ENCODE measurements at regions not wholly inside any gene's neighbourhood (a gene's known extent, or its start where the extent isn't known, plus 50 kb on each side); places are given as distances from the start of the nearest gene placed in this dataset.
"Not testable (repeated sequence)": the region's sequence is repeated elsewhere in the genome, so short reads cannot be mapped to it uniquely, and the experiment has no call there.

- TF ChIP-seq CTCF (conservative IDR thresholded peaks at IDR 0.05; ENCODE audit: low read depth, low read length), result no peak
Observed at GRCh38 chr17:13099089-13099735, 81.4 kb upstream of the ELAC2 start.

DNA sequence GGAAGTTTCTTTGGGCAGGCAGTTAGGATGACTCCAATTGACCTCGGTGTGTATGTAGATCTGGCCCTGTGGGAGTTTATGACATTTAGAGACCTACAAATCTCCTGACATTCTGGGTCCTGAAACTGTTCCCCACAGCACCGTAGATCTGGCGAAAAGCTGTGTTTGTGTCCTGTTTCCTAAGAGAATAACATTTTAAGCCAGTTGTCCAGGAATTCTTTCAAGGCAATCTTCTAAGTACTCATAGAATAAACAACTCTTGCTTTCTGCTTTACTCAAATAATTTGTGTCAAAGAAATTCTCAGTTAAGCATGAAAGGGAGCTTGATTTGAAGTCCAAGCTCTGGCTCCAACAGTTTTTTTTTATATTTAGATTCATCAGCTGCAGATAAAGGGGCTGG lies 78.5 kb upstream of the ELAC2 start:
- TF ChIP-seq CTCF (conservative IDR thresholded peaks at IDR 0.05; ENCODE audit: low read depth, low read length), result no peak
- H3K4me3 ChIP-seq (ENCODE audit: low read depth, low read length), result no peak overlapping the region
- no peak for DNase-seq (ENCODE audit: low read depth)

More at GRCh38 chr17:13099089-13099735, 81.4 kb upstream of the ELAC2 start:
- no peak overlapping the region for H3K4me3 ChIP-seq (ENCODE audit: low read depth, low read length)
- no peak for DNase-seq (ENCODE audit: low read depth)

DNA sequence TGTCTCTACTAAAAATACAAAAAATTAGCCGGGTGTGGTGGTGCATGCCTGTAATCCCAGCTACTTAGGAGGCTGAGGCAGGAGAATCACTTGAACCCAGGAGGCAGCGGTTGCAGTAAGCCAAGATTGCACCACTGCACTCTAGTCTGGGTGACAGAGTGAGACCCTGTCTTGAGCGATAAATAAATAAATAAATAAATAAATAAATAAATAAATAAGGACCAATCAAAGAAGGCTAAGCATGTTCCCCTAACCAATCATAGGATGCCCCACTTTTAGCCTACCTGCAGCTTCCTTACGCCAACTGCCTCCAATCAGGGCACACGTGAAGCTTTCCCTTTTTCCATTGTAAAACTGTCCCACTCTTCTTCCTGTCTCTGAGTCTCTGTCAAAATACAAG lies 74.2 kb upstream of the ELAC2 start:
- DNase-seq (ENCODE audit: low read depth); H3K4me3 ChIP-seq (ENCODE audit: low read depth, low read length): not testable (repeated sequence)

DNA sequence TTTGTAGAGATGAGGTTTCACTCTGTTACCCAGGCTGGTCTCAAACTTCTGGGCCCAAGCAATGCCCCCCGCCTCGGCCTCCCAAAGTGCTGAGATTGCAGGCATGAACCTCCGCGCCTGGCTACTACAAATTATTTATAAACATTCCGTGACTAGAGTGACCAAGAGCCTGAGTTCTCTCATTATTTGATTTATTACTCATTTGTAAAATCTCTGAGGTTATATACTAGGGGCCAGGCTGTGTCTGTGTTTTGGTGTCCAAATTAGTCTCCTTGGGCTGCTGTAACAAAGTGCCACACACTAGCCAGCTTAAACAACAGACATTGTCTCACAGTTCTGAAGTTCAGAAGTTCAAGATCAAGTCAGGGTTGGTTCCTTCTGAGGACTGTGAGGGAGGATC lies 70.8 kb upstream of the ELAC2 start:
- H3K4me3 ChIP-seq (ENCODE audit: low read depth, low read length), result no peak overlapping the region
- no peak for TF ChIP-seq CTCF (conservative IDR thresholded peaks at IDR 0.05; ENCODE audit: low read depth, low read length)
- no peak for DNase-seq (ENCODE audit: low read depth)

DNA sequence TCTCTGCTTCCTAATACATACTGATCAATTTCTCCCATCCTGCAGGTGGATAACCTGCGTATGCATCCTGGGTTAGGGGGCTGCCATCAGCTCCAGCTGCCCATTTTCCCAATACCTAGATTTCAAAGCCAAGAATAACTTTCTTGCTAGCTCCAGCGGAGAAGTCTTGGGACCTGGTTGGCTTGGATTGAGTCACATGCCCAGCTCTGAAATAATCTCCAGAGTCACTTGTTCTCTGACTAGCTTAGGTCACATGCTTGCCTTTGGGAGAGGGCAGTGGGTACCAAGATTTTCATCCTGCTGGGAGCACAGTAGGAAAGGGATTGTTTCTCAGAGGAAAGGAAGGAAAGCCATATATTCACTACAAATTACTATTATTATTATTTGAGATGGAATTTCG lies 70.0 kb upstream of the ELAC2 start:
- no peak for DNase-seq (ENCODE audit: low read depth)
- no peak for TF ChIP-seq CTCF (conservative IDR thresholded peaks at IDR 0.05; ENCODE audit: low read depth, low read length)
- no peak overlapping the region for H3K4me3 ChIP-seq (ENCODE audit: low read depth, low read length)

GRCh38 chr17:13086142-13086769 lies 68.4 kb upstream of the ELAC2 start:
- no peak for DNase-seq (ENCODE audit: low read depth)
- TF ChIP-seq CTCF (conservative IDR thresholded peaks at IDR 0.05; ENCODE audit: low read depth, low read length), result no peak
- H3K4me3 ChIP-seq (ENCODE audit: low read depth, low read length), result no peak overlapping the region

DNA sequence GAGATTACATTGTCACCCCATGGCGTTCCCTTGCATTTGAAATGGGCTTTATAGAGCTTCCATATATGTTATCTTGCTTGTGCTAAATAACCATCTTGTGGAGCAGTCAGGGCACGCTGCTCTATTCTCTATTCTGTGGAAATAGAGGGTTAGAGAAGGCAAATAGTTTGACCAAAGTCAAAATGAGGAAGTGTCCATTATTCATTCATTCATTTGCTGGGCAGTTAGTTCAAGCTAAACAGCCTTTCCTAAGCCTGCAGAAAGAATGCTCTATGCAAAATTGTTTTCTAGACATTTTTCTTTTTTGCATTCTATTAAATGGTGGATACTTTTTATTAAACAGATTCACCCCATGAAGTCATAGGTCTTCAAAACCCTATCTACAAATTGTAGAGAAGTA lies 67.8 kb upstream of the ELAC2 start:
- TF ChIP-seq CTCF (conservative IDR thresholded peaks at IDR 0.05; ENCODE audit: low read depth, low read length), result no peak
- H3K4me3 ChIP-seq (ENCODE audit: low read depth, low read length), result no peak overlapping the region
- no peak for DNase-seq (ENCODE audit: low read depth)
